NB4 (cell line): ENCODE measurements at regions not wholly inside any gene's neighbourhood (a gene's known extent, or its start where the extent isn't known, plus 50 kb on each side); places are given as distances from the start of the nearest gene placed in this dataset.

ENCODE experiments used
- CTCF ChIP-seq: IDR thresholded peaks from one replicate; pipeline ENCODE4 v1.5.1; 2012; ENCODE audit warnings: low read depth, low read length
- MAX ChIP-seq: IDR thresholded peaks from 2 replicates; pipeline ENCODE4 v1.6.1; 2011; ENCODE audit warnings: low read depth, low read length
- MYC ChIP-seq: IDR thresholded peaks from 2 replicates; pipeline ENCODE4 v1.6.1; 2011; ENCODE audit warnings: low read depth, low read length
- POLR2A ChIP-seq: IDR thresholded peaks from 2 replicates; pipeline ENCODE4 v1.6.1; 2011; ENCODE audit warnings: mild to moderate bottlenecking; ENCODE audit not compliant: insufficient read length; ENCODE audit errors: extremely low read depth

DNA sequence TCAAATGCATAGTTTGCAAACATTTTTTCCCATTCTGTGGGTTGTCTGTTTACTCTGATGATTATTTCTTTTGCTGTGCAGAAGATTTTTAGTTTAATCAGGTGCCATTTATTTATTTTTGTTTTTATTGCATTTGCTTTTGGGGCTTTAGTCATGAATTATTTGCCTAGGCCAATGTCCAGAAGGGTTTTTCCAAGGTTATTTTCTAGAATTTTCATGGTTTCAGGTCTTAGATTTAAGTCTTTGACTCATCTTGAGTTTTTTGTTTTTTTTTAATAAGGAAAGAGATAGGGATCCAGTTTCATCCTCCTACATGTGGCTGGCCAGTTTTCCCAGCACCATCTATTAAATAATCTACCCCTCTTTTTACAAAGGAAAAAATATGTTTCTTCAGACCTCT lies 57.2 kb upstream of the TMEM260 start:
- TF ChIP-seq CTCF (no peak), MAX (no peak), POLR2A (no peak), MYC (no peak)
